Spleen (tissue), 7 donors: ENCODE measurements at regions not wholly inside any gene's neighbourhood (a gene's known extent, or its start where the extent isn't known, plus 50 kb on each side); places are given as distances from the start of the nearest gene placed in this dataset.

ENCODE experiments used
- POLR2A ChIP-seq, 3 donors: fragments of 450-650 bp; IDR thresholded peaks; one replicate each; pipeline ENCODE4 v1.5.1; 2017; ENCODE audit warnings: antibody characterized with exemption in 3 of 3, mild to moderate bottlenecking in 1 of 3
- POLR2AphosphoS5 ChIP-seq, 3 donors: sonication (generic); formaldehyde crosslinking; IDR thresholded peaks; one replicate each; pipeline ENCODE4 v1.5.1; 2017; ENCODE audit warnings: antibody characterized with exemption in 3 of 3
- TF ChIP-seq, protein P1 (sequence below), 11 experiments: fragments of 200-600 bp in 7 of 11; fragments of 450-650 bp in 4 of 11; sonication (generic) in 4 of 11; IDR thresholded peaks in 8 of 11; conservative IDR thresholded peaks in 3 of 11; 1 replicate in 7 of 11; 2 replicates in 4 of 11; pipeline versions ENCODE4 v1.4.0 to v1.8.0; 2016 to 2021; ENCODE audit warnings: antibody characterized with exemption in 11 of 11, inconsistent platforms in 4 of 11, mild to moderate bottlenecking in 1 of 11
- donor health status: DM: no; HTN: no; CAD: no; lungs with moderate emphysema.
- donor health status: DM: no; HTN: no; CAD: no.
- donor health status: DM: no; HTN: no; CAD: no.

DNA sequence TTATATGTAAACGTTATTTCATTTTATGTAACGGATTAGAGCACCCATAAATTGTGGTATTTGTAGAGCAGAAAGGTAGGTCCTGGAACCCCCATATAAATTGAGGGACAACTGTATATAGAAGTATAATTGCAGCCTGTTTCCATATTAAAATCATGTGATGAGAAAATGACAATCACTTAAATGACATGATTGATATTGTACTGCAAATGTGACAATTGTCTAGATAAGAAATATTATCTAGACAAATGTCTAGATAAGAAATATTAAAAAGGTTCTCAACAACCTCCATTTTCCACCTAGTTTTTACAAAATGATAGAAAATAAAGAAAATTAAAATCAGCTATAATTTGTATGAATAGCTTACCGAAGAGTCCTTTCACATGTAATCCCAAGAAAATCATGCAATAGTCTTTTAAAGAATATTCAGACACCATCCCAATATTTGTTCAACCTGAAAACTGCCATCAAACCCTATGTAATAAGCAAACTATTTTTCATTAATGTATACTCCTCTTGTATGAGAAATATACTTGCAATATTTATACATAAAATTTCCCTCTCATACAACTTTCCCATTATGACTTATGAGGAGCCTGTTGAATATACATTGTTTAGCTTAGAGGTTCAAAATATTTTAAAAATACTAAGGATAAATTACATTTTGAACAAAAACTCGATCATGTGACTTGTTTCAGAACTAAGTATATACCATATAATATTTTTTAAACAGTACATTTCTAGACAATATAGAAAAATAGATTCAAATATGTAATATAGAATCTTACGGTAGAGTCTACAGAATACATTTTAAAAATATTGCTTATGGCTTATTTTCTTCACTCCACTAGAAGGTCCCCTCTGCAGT lies 153.2 kb downstream of the CRPPA start:
- TF ChIP-seq, protein P1, sequence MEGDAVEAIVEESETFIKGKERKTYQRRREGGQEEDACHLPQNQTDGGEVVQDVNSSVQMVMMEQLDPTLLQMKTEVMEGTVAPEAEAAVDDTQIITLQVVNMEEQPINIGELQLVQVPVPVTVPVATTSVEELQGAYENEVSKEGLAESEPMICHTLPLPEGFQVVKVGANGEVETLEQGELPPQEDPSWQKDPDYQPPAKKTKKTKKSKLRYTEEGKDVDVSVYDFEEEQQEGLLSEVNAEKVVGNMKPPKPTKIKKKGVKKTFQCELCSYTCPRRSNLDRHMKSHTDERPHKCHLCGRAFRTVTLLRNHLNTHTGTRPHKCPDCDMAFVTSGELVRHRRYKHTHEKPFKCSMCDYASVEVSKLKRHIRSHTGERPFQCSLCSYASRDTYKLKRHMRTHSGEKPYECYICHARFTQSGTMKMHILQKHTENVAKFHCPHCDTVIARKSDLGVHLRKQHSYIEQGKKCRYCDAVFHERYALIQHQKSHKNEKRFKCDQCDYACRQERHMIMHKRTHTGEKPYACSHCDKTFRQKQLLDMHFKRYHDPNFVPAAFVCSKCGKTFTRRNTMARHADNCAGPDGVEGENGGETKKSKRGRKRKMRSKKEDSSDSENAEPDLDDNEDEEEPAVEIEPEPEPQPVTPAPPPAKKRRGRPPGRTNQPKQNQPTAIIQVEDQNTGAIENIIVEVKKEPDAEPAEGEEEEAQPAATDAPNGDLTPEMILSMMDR (IDR thresholded peaks at IDR 0.05 in 8 of 11, conservative IDR thresholded peaks at IDR 0.05 in 3 of 11): no peak
- TF ChIP-seq POLR2A (IDR thresholded peaks at IDR 0.05) (no peak), POLR2AphosphoS5 (IDR thresholded peaks at IDR 0.05) (no peak)
